ENCODE measurements at regions not wholly inside any gene's neighbourhood (a gene's known extent, or its start where the extent isn't known, plus 50 kb on each side); places are given as distances from the start of the nearest gene placed in this dataset.
A peak's percentile ranks its signal among the peaks of the same experiment; 100 is the strongest.

DNA sequence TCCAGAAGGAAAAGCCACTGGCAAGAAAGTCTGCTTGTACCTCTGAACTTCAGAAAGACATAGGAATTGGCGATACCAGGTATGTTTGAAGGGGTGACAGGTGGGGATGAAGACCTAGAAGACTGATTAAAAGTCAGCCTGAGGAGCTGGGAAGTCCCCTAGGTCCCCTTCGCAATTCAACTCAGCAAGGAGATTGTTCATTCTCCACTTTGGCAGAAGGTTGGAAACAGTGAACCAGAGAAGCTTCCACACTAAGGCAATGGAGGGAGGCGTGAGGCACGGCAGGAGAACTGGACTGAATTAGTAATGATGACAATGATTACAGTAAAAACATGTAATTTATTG, 240.3 kb upstream of the TMPO start:
- Histone ChIP-seq H3K9me3 (ENCODE audit: control insufficient read depth, low read depth, low read length) (no peaks in the 10 kb centered on the region), H3T11ph (ENCODE audit: low read length) (no peak overlapping the region), H3K79me2 (ENCODE audit: insufficient read depth, low read length) (no peaks in the 10 kb centered on the region), H3K56ac (ENCODE audit: insufficient read length, low read depth, low read length) (no peak overlapping the region), H3K18ac (ENCODE audit: insufficient read length, low read depth, low read length) (no peak overlapping the region), H2BK20ac (ENCODE audit: low read depth, low read length, poor library complexity, severe bottlenecking) (no peak overlapping the region), H3K14ac (ENCODE audit: insufficient read depth, low read length) (no peak overlapping the region), H2BK12ac (ENCODE audit: insufficient read length, low read depth, low read length) (no peak overlapping the region), H3K4ac (ENCODE audit: low read depth, low read length) (no peak overlapping the region), H3K9ac (ENCODE audit: extremely low read depth, insufficient read length, low read length) (no peak overlapping the region), H3K4me2 (ENCODE audit: insufficient read depth, insufficient read length, low read length) (no peak overlapping the region), H3K79me1 (ENCODE audit: insufficient read depth, low read depth, low read length, poor library complexity, severe bottlenecking) (no peaks in the 10 kb centered on the region), H3K4me1 (ENCODE audit: insufficient read depth, low read length) (peaks cover under 1% of the 10 kb centered on the region; the same call in 1 of the 2 replicates), H4K91ac (ENCODE audit: insufficient read length, low read depth, low read length) (no peak overlapping the region), H2AK5ac (ENCODE audit: insufficient read length, low read length) (no peak overlapping the region), H3K27me3 (ENCODE audit: insufficient read depth, low read length) (no peaks in the 10 kb centered on the region), H2AFZ (ENCODE audit: low read length) (no peak overlapping the region), H2BK15ac (ENCODE audit: low read depth, low read length) (no peak overlapping the region), H2BK5ac (ENCODE audit: insufficient read length, low read length) (no peak overlapping the region), H2BK120ac (ENCODE audit: low read depth, low read length, poor library complexity, severe bottlenecking) (no peak overlapping the region), H3K27ac (ENCODE audit: insufficient read length, low read depth, low read length) (no peak overlapping the region), H3K23me2 (ENCODE audit: insufficient read length, low read depth, low read length, poor library complexity, severe bottlenecking) (no peaks in the 10 kb centered on the region), H3K23ac (ENCODE audit: insufficient read length, low read depth, low read length) (no peak overlapping the region), H4K5ac (ENCODE audit: insufficient read length, low read depth, low read length) (no peak overlapping the region), H4K20me1 (ENCODE audit: control insufficient read depth, insufficient read depth, insufficient read length) (no peaks in the 10 kb centered on the region), H4K8ac (replicated peaks; ENCODE audit: insufficient read length, low read depth, low read length) (no peak overlapping the region)
- Mint-ChIP-seq H3K9me3 (no peaks in the 10 kb centered on the region), H3K4me1 (peaks cover 0 to 2% of the 10 kb centered on the region in 2 experiments; a peak in 2 of 4 replicates), H3K27me3 (ENCODE audit: low read depth) (no peaks in the 10 kb centered on the region), H3K4me3 (no peak overlapping the region), H3K36me3 (ENCODE audit: insufficient read depth in 1 of 3, low read depth in 3 of 3) (no peaks in the 10 kb centered on the region), H3K27ac (peak overlapping the region in 1 of 3 experiments; percentile 5; a peak in 1 of 7 replicates)
- DNase-seq = no peak
- WGBS (ENCODE audit: extremely low coverage, insufficient read length, low lambda C conversion rate) = no CpG with 5 or more reads among the region's 4 CpGs
- TF ChIP-seq, protein P1, sequence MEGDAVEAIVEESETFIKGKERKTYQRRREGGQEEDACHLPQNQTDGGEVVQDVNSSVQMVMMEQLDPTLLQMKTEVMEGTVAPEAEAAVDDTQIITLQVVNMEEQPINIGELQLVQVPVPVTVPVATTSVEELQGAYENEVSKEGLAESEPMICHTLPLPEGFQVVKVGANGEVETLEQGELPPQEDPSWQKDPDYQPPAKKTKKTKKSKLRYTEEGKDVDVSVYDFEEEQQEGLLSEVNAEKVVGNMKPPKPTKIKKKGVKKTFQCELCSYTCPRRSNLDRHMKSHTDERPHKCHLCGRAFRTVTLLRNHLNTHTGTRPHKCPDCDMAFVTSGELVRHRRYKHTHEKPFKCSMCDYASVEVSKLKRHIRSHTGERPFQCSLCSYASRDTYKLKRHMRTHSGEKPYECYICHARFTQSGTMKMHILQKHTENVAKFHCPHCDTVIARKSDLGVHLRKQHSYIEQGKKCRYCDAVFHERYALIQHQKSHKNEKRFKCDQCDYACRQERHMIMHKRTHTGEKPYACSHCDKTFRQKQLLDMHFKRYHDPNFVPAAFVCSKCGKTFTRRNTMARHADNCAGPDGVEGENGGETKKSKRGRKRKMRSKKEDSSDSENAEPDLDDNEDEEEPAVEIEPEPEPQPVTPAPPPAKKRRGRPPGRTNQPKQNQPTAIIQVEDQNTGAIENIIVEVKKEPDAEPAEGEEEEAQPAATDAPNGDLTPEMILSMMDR (conservative IDR thresholded peaks at IDR 0.05) = no peak

Data from H9 (cell line).